ENCODE measurements at regions not wholly inside any gene's neighbourhood (a gene's known extent, or its start where the extent isn't known, plus 50 kb on each side); places are given as distances from the start of the nearest gene placed in this dataset.

GRCh38 chr15:93428150-93428549 lies 339.1 kb upstream of the RGMA start:
- Mint-ChIP-seq H3K36me3 (ENCODE audit: insufficient read depth, unreplicated experiment) (no peaks in the 10 kb centered on the region), H3K27me3 (ENCODE audit: unreplicated experiment) (no peaks in the 10 kb centered on the region), H3K9me3 (ENCODE audit: low read depth, unreplicated experiment) (no peaks in the 10 kb centered on the region), H3K4me1 (ENCODE audit: low read depth, unreplicated experiment) (no peaks in the 10 kb centered on the region), H3K27ac (ENCODE audit: unreplicated experiment) (no peak overlapping the region), H3K4me3 (ENCODE audit: low read depth, unreplicated experiment) (no peak overlapping the region)
- no TSS peak for BruUV-seq (replicated peaks)
- CTCF ChIA-PET, result interaction anchor here (0.6 to 0.7 kb wide), 2 partner anchors 30 to 843 kb away, joined by 3 to 4 read pairs; no protein-coding TSS in a partner anchor
- intact Hi-C loops (cut with micrococcal nuclease; ENCODE audit: unreplicated experiment), result no loop called here
- peak; percentile 27 for DNase-seq
- TF ChIP-seq CTCF (IDR thresholded peaks at IDR 0.05; ENCODE audit: unreplicated experiment), result no peak

GRCh38 chr15:93424131-93424530 lies 335.1 kb upstream of the RGMA start:
- peaks cover 13% of the 10 kb centered on the region for H3K27me3 Mint-ChIP-seq (ENCODE audit: unreplicated experiment)
- no peaks in the 10 kb centered on the region for H3K36me3 Mint-ChIP-seq (ENCODE audit: insufficient read depth, unreplicated experiment)
- no peak for DNase-seq
- no peak overlapping the region for H3K4me3 Mint-ChIP-seq (ENCODE audit: low read depth, unreplicated experiment)
- BruUV-seq (replicated peaks), result no TSS peak
- no peak for TF ChIP-seq CTCF (IDR thresholded peaks at IDR 0.05; ENCODE audit: unreplicated experiment)
- no peaks in the 10 kb centered on the region for H3K4me1 Mint-ChIP-seq (ENCODE audit: low read depth, unreplicated experiment)
- intact Hi-C loops (cut with micrococcal nuclease; ENCODE audit: unreplicated experiment), result no loop called here
- H3K27ac Mint-ChIP-seq (ENCODE audit: unreplicated experiment), result no peak overlapping the region
- peaks cover 3% of the 10 kb centered on the region for H3K9me3 Mint-ChIP-seq (ENCODE audit: low read depth, unreplicated experiment)
- CTCF ChIA-PET, result no interaction called here

GRCh38 chr15:93422476-93422875 lies 333.5 kb upstream of the RGMA start:
- peaks cover 3% of the 10 kb centered on the region for H3K9me3 Mint-ChIP-seq (ENCODE audit: low read depth, unreplicated experiment)
- BruUV-seq (replicated peaks), result no TSS peak
- no peak overlapping the region for H3K4me3 Mint-ChIP-seq (ENCODE audit: low read depth, unreplicated experiment)
- no peaks in the 10 kb centered on the region for H3K36me3 Mint-ChIP-seq (ENCODE audit: insufficient read depth, unreplicated experiment)
- CTCF ChIA-PET, result interaction anchor here (0.7 kb wide), 1 partner anchor 335 kb away, joined by 6 read pairs; no protein-coding TSS in a partner anchor
- H3K27ac Mint-ChIP-seq (ENCODE audit: unreplicated experiment), result no peak overlapping the region
- intact Hi-C loops (cut with micrococcal nuclease; ENCODE audit: unreplicated experiment), result no loop called here
- no peak for TF ChIP-seq CTCF (IDR thresholded peaks at IDR 0.05; ENCODE audit: unreplicated experiment)
- no peak for DNase-seq
- no peaks in the 10 kb centered on the region for H3K4me1 Mint-ChIP-seq (ENCODE audit: low read depth, unreplicated experiment)
- peaks cover 13% of the 10 kb centered on the region for H3K27me3 Mint-ChIP-seq (ENCODE audit: unreplicated experiment)

GRCh38 chr15:93420477-93420876 lies 331.5 kb upstream of the RGMA start:
- H3K4me1 Mint-ChIP-seq (ENCODE audit: low read depth, unreplicated experiment), result no peaks in the 10 kb centered on the region
- peaks cover 23% of the 10 kb centered on the region for H3K27me3 Mint-ChIP-seq (ENCODE audit: unreplicated experiment)
- no peak for DNase-seq
- no peak overlapping the region for H3K27ac Mint-ChIP-seq (ENCODE audit: unreplicated experiment)
- no peaks in the 10 kb centered on the region for H3K36me3 Mint-ChIP-seq (ENCODE audit: insufficient read depth, unreplicated experiment)
- TF ChIP-seq CTCF (IDR thresholded peaks at IDR 0.05; ENCODE audit: unreplicated experiment), result no peak
- intact Hi-C loops (cut with micrococcal nuclease; ENCODE audit: unreplicated experiment), result no loop called here
- BruUV-seq (replicated peaks), result no TSS peak
- H3K4me3 Mint-ChIP-seq (ENCODE audit: low read depth, unreplicated experiment), result no peak overlapping the region
- H3K9me3 Mint-ChIP-seq (ENCODE audit: low read depth, unreplicated experiment), result peaks cover 3% of the 10 kb centered on the region
- CTCF ChIA-PET, result no interaction called here
